ENCODE measurements at regions not wholly inside any gene's neighbourhood (a gene's known extent, or its start where the extent isn't known, plus 50 kb on each side); places are given as distances from the start of the nearest gene placed in this dataset.

DNA sequence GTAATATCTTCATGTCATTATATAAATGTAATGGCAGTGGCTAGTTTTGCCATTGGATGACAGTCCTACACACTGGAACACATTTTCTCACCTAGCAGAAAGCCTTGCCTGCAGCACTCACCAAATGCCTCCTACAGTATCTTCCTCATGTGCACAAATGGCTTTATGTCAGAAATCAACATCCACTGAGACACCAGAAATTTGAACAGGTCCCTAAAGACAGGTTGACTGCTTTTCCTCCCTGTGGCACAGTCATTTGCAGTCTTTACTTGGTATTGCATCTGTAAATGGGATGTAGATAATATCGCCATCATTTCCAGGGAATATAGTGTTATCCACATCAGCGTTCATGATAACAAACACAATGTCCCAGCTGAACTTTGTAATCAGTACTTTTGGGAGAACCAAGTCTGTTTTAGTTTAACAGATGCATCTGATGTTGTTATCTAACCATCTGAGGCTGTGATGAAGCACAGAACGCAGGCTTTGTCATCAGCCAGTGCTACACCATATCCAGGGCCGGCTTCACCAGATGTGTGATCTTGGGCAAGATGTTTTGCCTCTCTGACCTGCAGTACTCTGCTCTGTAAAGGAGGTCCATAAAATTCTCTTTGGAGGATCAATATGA lies 83.9 kb upstream of the TAS2R1 start:
- TF ChIP-seq TEAD4 (IDR thresholded peaks at IDR 0.05; ENCODE audit: low read depth, low read length) (no peak), GABPA (IDR thresholded peaks at IDR 0.05; ENCODE audit: borderline replicate concordance, insufficient read depth, low read length) (no peak), PHF8 (conservative IDR thresholded peaks at IDR 0.05; ENCODE audit: low read depth, low read length) (no peak)
- TF ChIP-seq, protein P1, sequence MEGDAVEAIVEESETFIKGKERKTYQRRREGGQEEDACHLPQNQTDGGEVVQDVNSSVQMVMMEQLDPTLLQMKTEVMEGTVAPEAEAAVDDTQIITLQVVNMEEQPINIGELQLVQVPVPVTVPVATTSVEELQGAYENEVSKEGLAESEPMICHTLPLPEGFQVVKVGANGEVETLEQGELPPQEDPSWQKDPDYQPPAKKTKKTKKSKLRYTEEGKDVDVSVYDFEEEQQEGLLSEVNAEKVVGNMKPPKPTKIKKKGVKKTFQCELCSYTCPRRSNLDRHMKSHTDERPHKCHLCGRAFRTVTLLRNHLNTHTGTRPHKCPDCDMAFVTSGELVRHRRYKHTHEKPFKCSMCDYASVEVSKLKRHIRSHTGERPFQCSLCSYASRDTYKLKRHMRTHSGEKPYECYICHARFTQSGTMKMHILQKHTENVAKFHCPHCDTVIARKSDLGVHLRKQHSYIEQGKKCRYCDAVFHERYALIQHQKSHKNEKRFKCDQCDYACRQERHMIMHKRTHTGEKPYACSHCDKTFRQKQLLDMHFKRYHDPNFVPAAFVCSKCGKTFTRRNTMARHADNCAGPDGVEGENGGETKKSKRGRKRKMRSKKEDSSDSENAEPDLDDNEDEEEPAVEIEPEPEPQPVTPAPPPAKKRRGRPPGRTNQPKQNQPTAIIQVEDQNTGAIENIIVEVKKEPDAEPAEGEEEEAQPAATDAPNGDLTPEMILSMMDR (IDR thresholded peaks at IDR 0.05; ENCODE audit: control extremely low read depth in 1 of 3, insufficient read depth in 1 of 3, low read depth in 1 of 3, low read length in 3 of 3): no peak
- TF ChIP-seq, protein P2, sequence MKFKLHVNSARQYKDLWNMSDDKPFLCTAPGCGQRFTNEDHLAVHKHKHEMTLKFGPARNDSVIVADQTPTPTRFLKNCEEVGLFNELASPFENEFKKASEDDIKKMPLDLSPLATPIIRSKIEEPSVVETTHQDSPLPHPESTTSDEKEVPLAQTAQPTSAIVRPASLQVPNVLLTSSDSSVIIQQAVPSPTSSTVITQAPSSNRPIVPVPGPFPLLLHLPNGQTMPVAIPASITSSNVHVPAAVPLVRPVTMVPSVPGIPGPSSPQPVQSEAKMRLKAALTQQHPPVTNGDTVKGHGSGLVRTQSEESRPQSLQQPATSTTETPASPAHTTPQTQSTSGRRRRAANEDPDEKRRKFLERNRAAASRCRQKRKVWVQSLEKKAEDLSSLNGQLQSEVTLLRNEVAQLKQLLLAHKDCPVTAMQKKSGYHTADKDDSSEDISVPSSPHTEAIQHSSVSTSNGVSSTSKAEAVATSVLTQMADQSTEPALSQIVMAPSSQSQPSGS (IDR thresholded peaks at IDR 0.05; ENCODE audit: low read length): no peak
- TF ChIP-seq, protein P3, sequence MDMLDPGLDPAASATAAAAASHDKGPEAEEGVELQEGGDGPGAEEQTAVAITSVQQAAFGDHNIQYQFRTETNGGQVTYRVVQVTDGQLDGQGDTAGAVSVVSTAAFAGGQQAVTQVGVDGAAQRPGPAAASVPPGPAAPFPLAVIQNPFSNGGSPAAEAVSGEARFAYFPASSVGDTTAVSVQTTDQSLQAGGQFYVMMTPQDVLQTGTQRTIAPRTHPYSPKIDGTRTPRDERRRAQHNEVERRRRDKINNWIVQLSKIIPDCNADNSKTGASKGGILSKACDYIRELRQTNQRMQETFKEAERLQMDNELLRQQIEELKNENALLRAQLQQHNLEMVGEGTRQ (IDR thresholded peaks at IDR 0.05; ENCODE audit: low read length): no peak
